Stimulated activated memory B cell treated with anti-CD40 and anti-IgM and Interleukin-4, amounts not matched to agents 10 μg/mL and 1 μg/mL and 100 μg/mL, for 72 hours (primary cell): ENCODE measurements at regions not wholly inside any gene's neighbourhood (a gene's known extent, or its start where the extent isn't known, plus 50 kb on each side); places are given as distances from the start of the nearest gene placed in this dataset.

Source experiments
- ATAC-seq: fragments of 150-1000 bp; cut with Tn5 transposase; 2 replicates; pipeline ENCODE4 v1.10.0; 2021
- H3K27ac Mint-ChIP-seq: one replicate; pipeline ENCODE4 v1.8.0; 2022; ENCODE audit warnings: mild to moderate bottlenecking, mixed read lengths
- H3K27me3 Mint-ChIP-seq: one replicate; pipeline ENCODE4 v1.8.0; 2022; ENCODE audit warnings: mixed read lengths
- H3K36me3 Mint-ChIP-seq: one replicate; pipeline ENCODE4 v1.8.0; 2022; ENCODE audit warnings: mixed read lengths
- H3K4me1 Mint-ChIP-seq: one replicate; pipeline ENCODE4 v1.8.0; 2022; ENCODE audit warnings: mixed read lengths
- H3K4me3 Mint-ChIP-seq: one replicate; pipeline ENCODE4 v1.8.0; 2022; ENCODE audit warnings: mild to moderate bottlenecking, moderate library complexity, mixed read lengths
- H3K9me3 Mint-ChIP-seq: one replicate; pipeline ENCODE4 v1.8.0; 2022; ENCODE audit warnings: mixed read lengths

GRCh38 chr7:114822844-114823243 is 99.0 kb upstream of the MDFIC start:
- no peak for ATAC-seq
- Mint-ChIP-seq H3K36me3 (peaks cover 5% of the 10 kb centered on the region), H3K27me3 (peaks cover 11% of the 10 kb centered on the region), H3K4me1 (no peaks in the 10 kb centered on the region), H3K9me3 (peaks cover 3% of the 10 kb centered on the region), H3K27ac (no peak overlapping the region), H3K4me3 (no peak overlapping the region)

GRCh38 chr7:114823290-114823689 is 98.6 kb upstream of the MDFIC start:
- no peak overlapping the region for H3K27ac Mint-ChIP-seq
- ATAC-seq, result no peak
- H3K4me1 Mint-ChIP-seq, result no peaks in the 10 kb centered on the region

GRCh38 chr7:114825423-114825951 is 96.4 kb upstream of the MDFIC start:
- no peak overlapping the region for H3K4me3 Mint-ChIP-seq

More at GRCh38 chr7:114823290-114823689, 98.6 kb upstream of the MDFIC start:
- H3K4me3 Mint-ChIP-seq, result no peak overlapping the region
- H3K27me3 Mint-ChIP-seq, result peaks cover 11% of the 10 kb centered on the region
- peaks cover 6% of the 10 kb centered on the region for H3K9me3 Mint-ChIP-seq
- H3K36me3 Mint-ChIP-seq, result peaks cover 5% of the 10 kb centered on the region

DNA sequence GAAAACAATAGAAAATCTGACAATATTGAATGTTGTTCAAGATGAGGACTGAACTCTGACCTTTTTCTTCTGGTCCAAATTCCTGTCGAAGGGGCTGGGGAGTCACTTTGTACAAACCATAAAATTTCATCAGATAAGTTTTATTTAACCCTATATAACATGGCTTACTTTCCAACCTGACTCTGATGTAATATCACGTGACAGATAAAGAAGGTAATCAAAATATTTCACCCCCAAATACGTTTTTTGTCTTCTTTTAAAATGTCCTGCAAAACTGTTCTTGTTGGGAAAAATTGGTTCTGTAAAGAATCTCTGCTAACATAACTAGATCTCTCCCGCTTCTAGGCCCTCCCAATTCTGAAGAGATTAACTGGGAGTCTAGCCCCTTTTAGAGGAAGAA is 90.9 kb upstream of the MDFIC start:
- H3K27me3 Mint-ChIP-seq, result no peaks in the 10 kb centered on the region
- H3K9me3 Mint-ChIP-seq, result peaks cover 5% of the 10 kb centered on the region
- no peak overlapping the region for H3K4me3 Mint-ChIP-seq
- H3K4me1 Mint-ChIP-seq, result peaks cover 16% of the 10 kb centered on the region
- H3K36me3 Mint-ChIP-seq, result peaks cover 3% of the 10 kb centered on the region
- no peak overlapping the region for H3K27ac Mint-ChIP-seq
- no peak for ATAC-seq

More at GRCh38 chr7:114825423-114825951, 96.4 kb upstream of the MDFIC start:
- Mint-ChIP-seq H3K27ac (no peak overlapping the region), H3K9me3 (peaks cover 6% of the 10 kb centered on the region), H3K4me1 (no peaks in the 10 kb centered on the region), H3K36me3 (peaks cover 5% of the 10 kb centered on the region), H3K27me3 (peaks cover 3% of the 10 kb centered on the region)
- ATAC-seq, result no peak

DNA sequence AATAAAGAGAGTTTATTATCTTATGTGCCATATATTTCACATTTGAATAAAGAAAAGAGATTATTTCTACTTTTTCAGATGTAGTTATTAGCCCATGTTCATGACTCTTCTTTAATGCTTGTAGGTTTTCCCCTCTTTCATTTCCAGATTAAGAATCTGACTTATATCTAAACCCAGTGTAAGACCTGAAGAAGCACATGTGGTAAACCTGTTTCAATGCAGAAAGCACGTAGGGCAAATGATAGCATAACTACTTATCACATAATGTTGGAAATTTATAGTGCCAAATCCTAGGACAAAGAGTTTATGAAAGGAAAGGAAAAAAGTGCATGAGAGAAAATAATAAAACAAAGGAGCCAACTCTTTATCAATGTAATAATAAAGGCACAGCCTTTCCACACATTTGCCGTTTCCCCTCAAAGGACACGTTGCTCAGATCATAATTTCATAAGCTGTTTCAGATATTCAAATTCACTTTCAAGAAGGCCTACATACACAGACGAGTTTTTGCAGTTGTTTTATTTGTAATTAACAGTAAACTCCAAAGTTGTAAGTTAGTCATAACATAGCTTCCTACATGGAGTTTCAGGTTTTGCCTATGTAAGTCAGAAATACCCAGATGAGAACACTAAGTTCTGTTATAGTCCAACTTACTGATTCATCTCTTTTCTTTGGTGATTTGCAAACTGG is 88.8 kb upstream of the MDFIC start:
- Mint-ChIP-seq H3K27ac (peak overlapping the region; percentile 10), H3K36me3 (no peaks in the 10 kb centered on the region), H3K4me3 (no peak overlapping the region), H3K27me3 (no peaks in the 10 kb centered on the region), H3K9me3 (peaks cover 2% of the 10 kb centered on the region), H3K4me1 (peaks cover 16% of the 10 kb centered on the region)
- peak; percentile 72 for ATAC-seq

DNA sequence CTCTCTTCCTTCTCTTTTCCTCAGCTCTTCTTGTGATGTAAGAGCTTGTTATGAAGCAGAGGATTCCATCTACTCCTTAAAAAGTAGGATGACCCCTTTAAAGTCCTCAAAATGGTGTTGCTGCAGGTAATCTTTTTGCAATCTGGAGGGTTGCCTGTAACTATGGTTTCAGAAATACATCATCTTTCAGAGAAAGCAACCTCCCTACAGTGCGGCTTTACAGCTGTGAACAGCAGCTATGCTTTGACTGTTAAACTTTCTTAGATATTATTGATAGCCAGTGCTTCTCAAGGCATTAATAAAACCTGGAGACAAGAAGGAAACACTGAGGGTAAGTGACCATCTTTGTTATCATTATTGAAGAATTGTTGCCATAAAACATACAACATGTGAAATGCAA is 86.6 kb upstream of the MDFIC start:
- Mint-ChIP-seq H3K4me3 (no peak overlapping the region), H3K27me3 (no peaks in the 10 kb centered on the region), H3K36me3 (no peaks in the 10 kb centered on the region), H3K27ac (no peak overlapping the region), H3K9me3 (no peaks in the 10 kb centered on the region), H3K4me1 (peaks cover 16% of the 10 kb centered on the region)
- no peak for ATAC-seq

DNA sequence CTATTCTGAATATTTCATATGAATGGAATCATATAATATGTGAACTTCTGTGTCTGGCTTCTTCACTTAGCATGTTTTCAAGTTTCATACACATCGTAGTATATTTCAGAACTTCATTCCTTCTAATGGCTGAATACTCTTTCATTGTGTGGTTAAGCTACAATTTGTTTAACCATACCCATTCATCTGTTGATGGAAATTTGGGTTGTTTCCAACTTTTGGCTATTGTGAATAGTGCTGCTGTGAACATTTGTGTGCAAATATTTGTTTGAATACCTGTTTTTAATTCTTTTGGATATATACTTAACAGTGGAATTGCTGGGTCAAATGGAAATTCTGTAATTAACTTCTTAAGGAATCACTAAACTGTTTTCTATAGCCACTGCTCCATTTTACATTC is 86.0 kb upstream of the MDFIC start:
- Mint-ChIP-seq H3K27me3 (no peaks in the 10 kb centered on the region), H3K9me3 (no peaks in the 10 kb centered on the region), H3K36me3 (no peaks in the 10 kb centered on the region), H3K27ac (no peak overlapping the region), H3K4me3 (no peak overlapping the region), H3K4me1 (peaks cover 16% of the 10 kb centered on the region)
- no peak for ATAC-seq

DNA sequence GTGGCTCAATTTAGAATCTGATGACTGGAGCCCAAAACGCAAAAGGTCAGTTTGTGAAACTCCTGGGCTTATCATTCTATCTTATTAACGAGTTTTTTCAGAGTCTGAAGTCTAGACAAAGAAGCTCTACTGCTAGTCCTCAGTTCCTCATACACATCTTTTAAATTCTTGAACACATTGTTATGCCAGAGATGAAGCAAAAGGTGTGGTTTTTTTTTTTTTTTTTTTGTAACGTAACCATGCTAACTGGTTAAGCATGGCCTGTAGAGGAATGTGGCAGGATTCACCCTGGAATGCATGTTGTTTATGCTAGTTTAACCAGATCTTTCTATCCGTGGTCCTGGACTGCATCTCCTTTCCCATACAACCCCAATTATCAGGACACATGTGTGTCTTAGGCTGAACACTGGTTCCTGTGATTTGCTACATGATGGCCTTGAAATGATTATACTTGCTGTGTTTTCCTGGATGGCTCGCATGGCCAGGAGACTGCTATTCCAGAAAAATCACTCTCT is 79.3 kb upstream of the MDFIC start:
- Mint-ChIP-seq H3K27ac (no peak overlapping the region), H3K4me3 (no peak overlapping the region), H3K9me3 (no peaks in the 10 kb centered on the region), H3K27me3 (no peaks in the 10 kb centered on the region), H3K4me1 (no peaks in the 10 kb centered on the region), H3K36me3 (no peaks in the 10 kb centered on the region)
- ATAC-seq, result no peak

DNA sequence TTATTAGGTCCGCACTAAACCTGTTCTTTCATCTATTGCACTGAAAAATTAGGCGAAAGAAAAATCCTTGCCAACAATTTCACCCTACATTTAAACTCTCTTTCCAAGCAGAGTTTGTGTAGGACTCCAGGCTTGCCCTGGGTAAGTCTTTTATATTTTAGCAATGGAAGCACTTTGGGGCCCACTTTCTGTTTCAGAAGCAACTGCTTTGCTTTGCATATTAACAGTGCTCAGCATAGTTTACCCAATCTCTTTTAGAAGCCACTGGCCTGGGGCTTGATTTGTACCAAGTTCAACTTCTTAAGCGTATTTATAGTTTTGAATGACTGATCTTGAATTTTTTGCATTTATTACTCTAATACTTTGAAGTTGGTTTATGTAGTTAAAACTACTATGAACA is 78.8 kb upstream of the MDFIC start:
- no peak for ATAC-seq
- Mint-ChIP-seq H3K4me3 (no peak overlapping the region), H3K27me3 (no peaks in the 10 kb centered on the region), H3K36me3 (no peaks in the 10 kb centered on the region), H3K4me1 (no peaks in the 10 kb centered on the region), H3K9me3 (no peaks in the 10 kb centered on the region), H3K27ac (no peak overlapping the region)

- no peaks in the 10 kb centered on the region for H3K9me3 Mint-ChIP-seq
- no peaks in the 10 kb centered on the region for H3K4me1 Mint-ChIP-seq
- ATAC-seq, result no peak
- no peaks in the 10 kb centered on the region for H3K36me3 Mint-ChIP-seq
- H3K27me3 Mint-ChIP-seq, result no peaks in the 10 kb centered on the region
- H3K27ac Mint-ChIP-seq, result no peak overlapping the region
- no peak overlapping the region for H3K4me3 Mint-ChIP-seq
Measured at GRCh38 chr7:114851406-114852061, 70.4 kb upstream of the MDFIC start.

DNA sequence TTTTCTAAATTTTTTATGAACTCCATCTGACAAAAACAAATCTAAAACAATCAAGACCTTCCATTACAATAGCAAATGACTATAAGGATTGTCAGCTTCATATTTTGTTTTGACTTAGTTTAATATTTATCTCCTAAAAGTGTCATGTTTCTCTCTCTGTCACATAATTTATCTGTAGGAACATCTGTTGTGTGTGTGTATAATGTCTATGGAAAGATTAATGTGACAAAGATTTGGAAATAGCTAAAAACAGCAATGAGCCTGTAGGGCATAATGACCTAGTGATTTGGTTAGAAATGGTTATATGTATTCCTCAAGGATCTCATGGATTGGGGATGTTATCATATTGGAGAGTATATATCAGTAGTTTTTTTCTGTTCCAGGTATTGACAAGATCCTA is 69.6 kb upstream of the MDFIC start:
- ATAC-seq, result no peak
- H3K27me3 Mint-ChIP-seq, result no peaks in the 10 kb centered on the region
- H3K4me1 Mint-ChIP-seq, result no peaks in the 10 kb centered on the region
- no peak overlapping the region for H3K27ac Mint-ChIP-seq
- H3K9me3 Mint-ChIP-seq, result no peaks in the 10 kb centered on the region
- H3K36me3 Mint-ChIP-seq, result no peaks in the 10 kb centered on the region
- no peak overlapping the region for H3K4me3 Mint-ChIP-seq

- Mint-ChIP-seq H3K9me3 (no peaks in the 10 kb centered on the region), H3K36me3 (no peaks in the 10 kb centered on the region), H3K27me3 (no peaks in the 10 kb centered on the region), H3K4me1 (no peaks in the 10 kb centered on the region), H3K27ac (no peak overlapping the region), H3K4me3 (no peak overlapping the region)
- ATAC-seq, result no peak
Measured at GRCh38 chr7:114853189-114853588, 68.7 kb upstream of the MDFIC start.

DNA sequence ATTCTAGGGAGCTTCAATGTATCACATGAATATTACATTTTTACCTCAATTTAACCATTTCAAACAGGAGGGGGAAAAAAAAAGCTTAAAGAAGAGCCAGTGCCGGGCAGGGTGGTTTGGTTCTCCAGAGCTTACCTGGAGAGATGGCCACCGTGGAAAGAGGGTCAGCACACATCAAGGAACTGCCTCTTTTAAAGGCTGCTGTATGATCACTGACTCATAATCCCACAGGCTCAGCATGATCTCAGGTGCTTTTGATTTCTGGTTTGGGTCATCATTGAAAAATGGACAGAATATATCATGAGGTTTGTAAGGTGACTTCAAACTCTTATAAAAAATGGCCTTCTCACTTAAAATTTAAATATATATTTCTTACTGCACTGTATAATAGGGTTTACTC is 67.5 kb upstream of the MDFIC start:
- no peaks in the 10 kb centered on the region for H3K27me3 Mint-ChIP-seq
- H3K27ac Mint-ChIP-seq, result no peak overlapping the region

DNA sequence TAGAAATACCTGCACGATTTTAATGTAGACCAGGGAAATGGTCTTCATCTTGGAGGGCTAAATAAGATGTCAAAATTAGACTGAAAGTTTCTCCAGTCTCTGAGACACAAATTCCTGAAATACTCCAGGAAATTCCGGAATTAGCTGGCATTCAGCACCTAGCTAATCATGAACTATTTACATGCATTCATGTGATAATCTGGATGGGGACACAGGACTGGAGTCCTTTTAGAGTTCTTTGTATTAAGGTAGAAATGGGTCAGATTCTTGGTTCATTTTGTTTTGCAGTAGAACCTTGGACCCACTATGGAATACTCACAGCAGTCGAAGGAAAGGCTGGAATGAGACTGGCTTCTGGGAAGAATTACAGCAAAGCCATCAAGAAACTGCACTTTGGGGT is 65.3 kb upstream of the MDFIC start:
- ATAC-seq, result no peak
- no peaks in the 10 kb centered on the region for H3K36me3 Mint-ChIP-seq
- H3K4me3 Mint-ChIP-seq, result no peak overlapping the region
- H3K27ac Mint-ChIP-seq, result no peak overlapping the region
- H3K4me1 Mint-ChIP-seq, result no peaks in the 10 kb centered on the region
- no peaks in the 10 kb centered on the region for H3K27me3 Mint-ChIP-seq
- H3K9me3 Mint-ChIP-seq, result no peaks in the 10 kb centered on the region

More for the DNA sequence above, 67.5 kb upstream of the MDFIC start:
- ATAC-seq, result no peak
- no peaks in the 10 kb centered on the region for H3K36me3 Mint-ChIP-seq
- H3K9me3 Mint-ChIP-seq, result no peaks in the 10 kb centered on the region
- H3K4me3 Mint-ChIP-seq, result no peak overlapping the region
- H3K4me1 Mint-ChIP-seq, result no peaks in the 10 kb centered on the region

GRCh38 chr7:114857605-114858004 is 64.3 kb upstream of the MDFIC start:
- Mint-ChIP-seq H3K27ac (no peak overlapping the region), H3K4me1 (no peaks in the 10 kb centered on the region), H3K9me3 (no peaks in the 10 kb centered on the region), H3K36me3 (no peaks in the 10 kb centered on the region), H3K4me3 (no peak overlapping the region), H3K27me3 (no peaks in the 10 kb centered on the region)
- no peak for ATAC-seq

- H3K4me1 Mint-ChIP-seq, result no peaks in the 10 kb centered on the region
- no peaks in the 10 kb centered on the region for H3K36me3 Mint-ChIP-seq
- no peaks in the 10 kb centered on the region for H3K27me3 Mint-ChIP-seq
- no peak overlapping the region for H3K27ac Mint-ChIP-seq
- ATAC-seq, result no peak
- no peak overlapping the region for H3K4me3 Mint-ChIP-seq
- H3K9me3 Mint-ChIP-seq, result no peaks in the 10 kb centered on the region
Measured at GRCh38 chr7:114859477-114859876, 62.4 kb upstream of the MDFIC start.
